H1 (cell line): ENCODE measurements at regions not wholly inside any gene's neighbourhood (a gene's known extent, or its start where the extent isn't known, plus 50 kb on each side); places are given as distances from the start of the nearest gene placed in this dataset.
"Not testable (repeated sequence)": the region's sequence is repeated elsewhere in the genome, so short reads cannot be mapped to it uniquely, and the experiment has no call there.

Experiments
- CHD1 ChIP-seq: IDR thresholded peaks from 2 replicates; pipeline ENCODE4 v1.6.1; 2012; ENCODE audit warnings: low read depth, low read length, improper control_type of control experiment
- POLR2A ChIP-seq, 2 experiments: IDR thresholded peaks; 1 replicate in 1 of 2; 2 replicates in 1 of 2; pipeline ENCODE4 v1.6.1; 2011; ENCODE audit warnings: low read depth in 2 of 2, low read length in 2 of 2, mild to moderate bottlenecking in 2 of 2; ENCODE audit errors: control extremely low read depth in 1 of 2
- RFX5 ChIP-seq: IDR thresholded peaks from 2 replicates; pipeline ENCODE4 v1.6.1; 2011; ENCODE audit warnings: low read depth, low read length, improper control_type of control experiment, borderline replicate concordance
- SIN3A ChIP-seq, 2 experiments: IDR thresholded peaks in 1 of 2; conservative IDR thresholded peaks in 1 of 2; 2 replicates each; pipeline ENCODE4 v1.6.1; 2011 to 2012; ENCODE audit warnings: low read length in 2 of 2, improper control_type of control experiment in 1 of 2, low read depth in 1 of 2, mild to moderate bottlenecking in 1 of 2
- TEAD4 ChIP-seq: IDR thresholded peaks from 2 replicates; pipeline ENCODE4 v1.6.1; 2012; ENCODE audit warnings: low read depth, low read length, inconsistent platforms, mixed read lengths
- ZNF274 ChIP-seq: IDR thresholded peaks from 2 replicates; pipeline ENCODE4 v1.7.0; 2012; ENCODE audit warnings: low read length, borderline replicate concordance; ENCODE audit errors: extremely low read depth
- TF ChIP-seq, protein P1 (sequence below), 3 experiments: IDR thresholded peaks; 1 replicate in 2 of 3; 2 replicates in 1 of 3; pipeline versions ENCODE4 v1.5.1 to v1.6.1; 2011; ENCODE audit warnings: low read length in 3 of 3, mild to moderate bottlenecking in 3 of 3, inconsistent platforms in 2 of 3, low read depth in 1 of 3, moderate library complexity in 1 of 3; ENCODE audit not compliant: insufficient read depth in 1 of 3; ENCODE audit errors: control extremely low read depth in 1 of 3
- TF ChIP-seq, protein P2 (sequence below): IDR thresholded peaks from 2 replicates; pipeline ENCODE4 v1.6.1; 2011; ENCODE audit warnings: low read length, improper control_type of control experiment

DNA sequence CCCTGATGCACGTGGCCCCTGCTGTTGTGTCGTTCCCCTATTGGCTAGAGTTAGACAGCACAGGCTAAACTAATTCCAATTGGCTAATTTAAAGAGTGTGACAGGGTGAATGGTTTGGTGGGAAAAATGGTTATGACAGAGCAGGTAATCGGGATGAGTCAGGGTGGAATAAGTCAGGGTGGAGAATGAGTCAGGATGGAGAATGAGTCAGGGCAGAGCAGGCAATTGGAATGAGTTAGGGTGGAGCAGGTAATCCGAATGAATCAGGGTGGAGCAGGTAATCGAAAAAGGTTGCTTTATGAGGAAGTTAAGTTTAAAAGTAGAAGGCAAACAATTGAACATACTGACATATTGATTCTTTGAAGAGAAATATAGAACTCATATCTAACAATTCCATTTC is 89.0 kb upstream of the HGF start:
- TF ChIP-seq POLR2A (IDR thresholded peaks at IDR 0.05; ENCODE audit: control extremely low read depth in 1 of 2, low read depth in 2 of 2, low read length in 2 of 2); CHD1; ZNF274; TEAD4; RFX5; SIN3A (conservative IDR thresholded peaks at IDR 0.05 in 1 of 2, IDR thresholded peaks at IDR 0.05 in 1 of 2; ENCODE audit: low read depth in 1 of 2, low read length in 2 of 2): not testable (repeated sequence)
- TF ChIP-seq, protein P1, sequence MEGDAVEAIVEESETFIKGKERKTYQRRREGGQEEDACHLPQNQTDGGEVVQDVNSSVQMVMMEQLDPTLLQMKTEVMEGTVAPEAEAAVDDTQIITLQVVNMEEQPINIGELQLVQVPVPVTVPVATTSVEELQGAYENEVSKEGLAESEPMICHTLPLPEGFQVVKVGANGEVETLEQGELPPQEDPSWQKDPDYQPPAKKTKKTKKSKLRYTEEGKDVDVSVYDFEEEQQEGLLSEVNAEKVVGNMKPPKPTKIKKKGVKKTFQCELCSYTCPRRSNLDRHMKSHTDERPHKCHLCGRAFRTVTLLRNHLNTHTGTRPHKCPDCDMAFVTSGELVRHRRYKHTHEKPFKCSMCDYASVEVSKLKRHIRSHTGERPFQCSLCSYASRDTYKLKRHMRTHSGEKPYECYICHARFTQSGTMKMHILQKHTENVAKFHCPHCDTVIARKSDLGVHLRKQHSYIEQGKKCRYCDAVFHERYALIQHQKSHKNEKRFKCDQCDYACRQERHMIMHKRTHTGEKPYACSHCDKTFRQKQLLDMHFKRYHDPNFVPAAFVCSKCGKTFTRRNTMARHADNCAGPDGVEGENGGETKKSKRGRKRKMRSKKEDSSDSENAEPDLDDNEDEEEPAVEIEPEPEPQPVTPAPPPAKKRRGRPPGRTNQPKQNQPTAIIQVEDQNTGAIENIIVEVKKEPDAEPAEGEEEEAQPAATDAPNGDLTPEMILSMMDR (IDR thresholded peaks at IDR 0.05; ENCODE audit: control extremely low read depth in 1 of 3, insufficient read depth in 1 of 3, low read depth in 1 of 3, low read length in 3 of 3) = not testable (repeated sequence)
- TF ChIP-seq, protein P2, sequence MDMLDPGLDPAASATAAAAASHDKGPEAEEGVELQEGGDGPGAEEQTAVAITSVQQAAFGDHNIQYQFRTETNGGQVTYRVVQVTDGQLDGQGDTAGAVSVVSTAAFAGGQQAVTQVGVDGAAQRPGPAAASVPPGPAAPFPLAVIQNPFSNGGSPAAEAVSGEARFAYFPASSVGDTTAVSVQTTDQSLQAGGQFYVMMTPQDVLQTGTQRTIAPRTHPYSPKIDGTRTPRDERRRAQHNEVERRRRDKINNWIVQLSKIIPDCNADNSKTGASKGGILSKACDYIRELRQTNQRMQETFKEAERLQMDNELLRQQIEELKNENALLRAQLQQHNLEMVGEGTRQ = not testable (repeated sequence)
